Tibial nerve (tissue), 4 donors: ENCODE measurements at regions not wholly inside any gene's neighbourhood (a gene's known extent, or its start where the extent isn't known, plus 50 kb on each side); places are given as distances from the start of the nearest gene placed in this dataset.
A peak's percentile ranks its signal among the peaks of the same experiment; 100 is the strongest.

ENCODE experiments used
- DNase-seq, 2 donors: peaks; one replicate each; pipeline ENCODE4 v3.0.0-alpha.2; 2019; ENCODE audit warnings: low spot score in 2 of 2
- H3K27ac ChIP-seq, 4 donors: fragments of 200-600 bp; sonication (generic) in 3 of 4; one replicate each; pipeline ENCODE4 v1.5.1; 2017 to 2019; ENCODE audit warnings: mild to moderate bottlenecking in 1 of 4
- H3K27me3 ChIP-seq, 2 donors: fragments of 200-600 bp; sonication (generic) in 1 of 2; one replicate each; pipeline versions ENCODE4 v1.5.1 to v1.6.0; 2017 to 2019
- H3K36me3 ChIP-seq, 3 donors: fragments of 200-600 bp; sonication (generic); one replicate each; pipeline ENCODE4 v1.5.1; 2018 to 2019
- H3K4me1 ChIP-seq, 4 donors: fragments of 200-600 bp; sonication (generic) in 3 of 4; one replicate each; pipeline ENCODE4 v1.5.1; 2017 to 2019
- H3K4me3 ChIP-seq, 4 donors: fragments of 200-600 bp; sonication (generic) in 3 of 4; one replicate each; pipeline ENCODE4 v1.5.1; 2017 to 2019; ENCODE audit warnings: mild to moderate bottlenecking in 1 of 4, moderate library complexity in 1 of 4
- H3K9me3 ChIP-seq, 4 donors: fragments of 200-600 bp; sonication (generic) in 3 of 4; one replicate each; pipeline ENCODE4 v1.5.1; 2017 to 2019
- EP300 ChIP-seq, 2 donors: sonication (generic); formaldehyde crosslinking; IDR thresholded peaks; one replicate each; pipeline ENCODE4 v1.6.1; 2017; ENCODE audit warnings: antibody characterized with exemption in 2 of 2, mild to moderate bottlenecking in 1 of 2
- POLR2A ChIP-seq, 2 donors: fragments of 450-650 bp; IDR thresholded peaks; one replicate each; pipeline ENCODE4 v1.6.1; 2017; ENCODE audit warnings: antibody characterized with exemption in 2 of 2, mild to moderate bottlenecking in 2 of 2, moderate library complexity in 2 of 2
- WGBS, 2 donors: methylation state at CpG; one replicate each; pipeline ENCODE4 v1.1.5; 2018; 5-methylcytosine and 5-hydroxymethylcytosine counted together
- TF ChIP-seq, protein P1 (sequence below), 5 experiments: fragments of 200-600 bp in 3 of 5; fragments of 450-650 bp in 2 of 5; sonication (generic) in 3 of 5; IDR thresholded peaks; one replicate each; pipeline ENCODE4 v1.5.1; 2016 to 2019; ENCODE audit warnings: antibody characterized with exemption in 5 of 5, mild to moderate bottlenecking in 3 of 5, moderate library complexity in 2 of 5

DNA sequence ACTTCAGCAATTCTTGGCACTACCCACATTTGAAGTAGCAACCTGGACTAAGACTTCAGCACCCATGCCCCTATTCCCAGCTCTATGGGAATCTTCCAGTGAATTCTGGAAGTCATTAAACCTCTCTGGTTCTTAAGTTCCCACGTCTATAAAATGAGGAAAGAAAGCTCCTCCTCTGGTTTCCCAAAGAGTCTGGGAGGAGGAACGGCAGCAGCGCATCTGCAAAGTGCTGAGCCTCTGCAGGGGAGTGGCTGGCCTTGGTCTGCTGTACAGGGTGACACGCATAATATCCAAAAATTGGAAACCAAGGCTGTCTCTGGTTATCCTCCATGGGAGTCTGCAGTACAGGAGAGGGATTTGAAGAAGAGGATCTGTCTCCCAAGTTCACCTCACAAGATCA lies 73.6 kb upstream of the TP53I11 start:
- no peaks in the 10 kb centered on the region for H3K27me3 ChIP-seq
- TF ChIP-seq EP300 (IDR thresholded peaks at IDR 0.05) (no peak), POLR2A (IDR thresholded peaks at IDR 0.05) (no peak)
- TF ChIP-seq, protein P1, sequence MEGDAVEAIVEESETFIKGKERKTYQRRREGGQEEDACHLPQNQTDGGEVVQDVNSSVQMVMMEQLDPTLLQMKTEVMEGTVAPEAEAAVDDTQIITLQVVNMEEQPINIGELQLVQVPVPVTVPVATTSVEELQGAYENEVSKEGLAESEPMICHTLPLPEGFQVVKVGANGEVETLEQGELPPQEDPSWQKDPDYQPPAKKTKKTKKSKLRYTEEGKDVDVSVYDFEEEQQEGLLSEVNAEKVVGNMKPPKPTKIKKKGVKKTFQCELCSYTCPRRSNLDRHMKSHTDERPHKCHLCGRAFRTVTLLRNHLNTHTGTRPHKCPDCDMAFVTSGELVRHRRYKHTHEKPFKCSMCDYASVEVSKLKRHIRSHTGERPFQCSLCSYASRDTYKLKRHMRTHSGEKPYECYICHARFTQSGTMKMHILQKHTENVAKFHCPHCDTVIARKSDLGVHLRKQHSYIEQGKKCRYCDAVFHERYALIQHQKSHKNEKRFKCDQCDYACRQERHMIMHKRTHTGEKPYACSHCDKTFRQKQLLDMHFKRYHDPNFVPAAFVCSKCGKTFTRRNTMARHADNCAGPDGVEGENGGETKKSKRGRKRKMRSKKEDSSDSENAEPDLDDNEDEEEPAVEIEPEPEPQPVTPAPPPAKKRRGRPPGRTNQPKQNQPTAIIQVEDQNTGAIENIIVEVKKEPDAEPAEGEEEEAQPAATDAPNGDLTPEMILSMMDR (IDR thresholded peaks at IDR 0.05), result no peak
- H3K9me3 ChIP-seq, result no peaks in the 10 kb centered on the region
- no peak overlapping the region for H3K27ac ChIP-seq
- peaks cover 0 to 36% (median 10%) of the 10 kb centered on the region in 4 donors for H3K4me1 ChIP-seq
- WGBS, 2 donors, result 35 to 39% methylated on average over 4 of the region's 4 CpGs
- DNase-seq, result no peak
- H3K36me3 ChIP-seq, result no peaks in the 10 kb centered on the region
- H3K4me3 ChIP-seq, result no peak overlapping the region

DNA sequence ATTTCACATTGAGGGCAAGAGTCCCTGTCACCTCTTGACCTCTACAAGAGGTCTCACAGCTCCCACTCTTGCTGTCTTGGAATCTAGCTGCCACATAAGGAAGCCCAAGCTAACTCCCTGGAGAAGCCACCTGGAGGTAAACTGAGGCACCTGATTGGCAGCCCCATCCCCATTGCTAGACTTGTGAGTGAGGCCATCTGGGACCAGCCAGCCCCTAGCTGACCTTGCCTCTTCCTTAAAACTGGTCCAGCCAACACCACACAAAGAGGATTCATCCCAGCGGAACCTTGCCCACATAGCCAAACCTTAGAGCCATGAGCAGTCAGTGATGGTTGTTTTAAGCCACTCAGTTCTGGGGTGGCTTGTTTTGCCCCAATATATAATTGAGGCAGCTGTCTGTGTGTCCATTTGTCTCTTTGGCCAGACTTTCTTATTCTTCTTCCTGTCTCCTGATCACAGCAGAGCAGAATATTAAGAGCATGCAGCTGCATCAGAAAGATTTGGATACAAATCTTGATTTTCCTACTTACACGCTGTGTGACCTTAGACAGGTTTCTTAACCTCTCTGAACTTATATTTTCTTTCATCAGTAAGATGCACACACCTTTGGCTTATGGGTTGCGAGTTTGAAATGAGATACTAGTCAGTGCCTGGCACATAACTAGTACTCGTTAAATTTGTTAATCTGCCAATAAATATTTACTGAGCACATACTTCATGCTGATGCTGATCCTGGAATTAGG lies 74.3 kb upstream of the TP53I11 start:
- H3K27me3 ChIP-seq, result no peaks in the 10 kb centered on the region
- H3K36me3 ChIP-seq, result no peaks in the 10 kb centered on the region
- no peak for DNase-seq
- H3K9me3 ChIP-seq, result no peaks in the 10 kb centered on the region
- WGBS, 2 donors, result 89 to 95% methylated on average over 4 of the region's 4 CpGs
- no peak overlapping the region for H3K27ac ChIP-seq
- no peak overlapping the region for H3K4me3 ChIP-seq
- H3K4me1 ChIP-seq, result peaks cover 0 to 36% (median 10%) of the 10 kb centered on the region in 4 donors
- TF ChIP-seq EP300 (IDR thresholded peaks at IDR 0.05) (no peak), POLR2A (IDR thresholded peaks at IDR 0.05) (no peak)
- TF ChIP-seq, protein P1 (IDR thresholded peaks at IDR 0.05), result no peak

DNA sequence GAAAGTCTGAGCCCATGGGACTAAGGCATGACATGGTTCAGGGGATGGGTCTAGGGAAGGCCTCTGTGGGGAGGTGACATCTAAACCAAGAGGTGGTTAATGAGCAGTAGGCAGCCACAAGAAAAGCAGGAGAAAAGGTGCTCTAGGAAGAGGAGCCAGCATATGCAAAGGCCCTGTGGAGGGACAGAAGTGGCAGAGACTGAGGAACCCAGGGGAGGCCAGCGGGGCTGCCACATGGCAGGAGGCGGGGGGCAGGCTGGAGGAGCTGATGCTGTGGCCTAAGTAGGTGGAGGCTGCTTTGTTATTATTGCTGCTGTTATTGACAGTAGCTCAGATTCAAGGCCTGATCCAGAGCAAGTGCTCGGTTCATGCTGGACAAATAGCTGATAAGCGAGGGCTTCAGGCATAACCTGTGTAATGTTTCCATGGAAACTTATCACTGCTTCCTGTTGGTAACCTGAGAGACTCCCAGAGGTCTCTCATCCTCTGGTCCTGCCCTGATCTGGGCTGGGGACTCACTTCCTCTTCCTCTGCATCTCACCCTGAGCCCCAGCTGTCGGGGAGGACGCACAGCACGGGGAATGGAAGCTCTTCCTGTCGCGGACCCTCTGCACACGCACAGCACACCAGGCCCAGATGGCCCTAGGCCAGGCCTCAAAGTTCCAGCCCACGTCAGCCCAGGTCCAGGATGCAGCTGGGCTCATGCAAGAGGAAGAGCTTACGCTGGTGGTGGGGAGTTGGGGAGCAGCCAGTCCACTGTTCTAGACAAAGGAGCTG lies 75.2 kb upstream of the TP53I11 start:
- H3K27ac ChIP-seq, result peak overlapping the region in 1 of 4 donors; percentile 19
- peaks cover 0 to 29% (median 10%) of the 10 kb centered on the region in 4 donors for H3K4me1 ChIP-seq
- H3K27me3 ChIP-seq, result no peaks in the 10 kb centered on the region
- WGBS, 2 donors, result 60 to 77% methylated on average over 10 to 11 of the region's 12 CpGs
- H3K9me3 ChIP-seq, result no peaks in the 10 kb centered on the region
- no peak overlapping the region for H3K4me3 ChIP-seq
- peak in 1 of 2 donors; percentile 31 for DNase-seq
- TF ChIP-seq EP300 (IDR thresholded peaks at IDR 0.05) (peak in 1 of 2 donors; percentile 64), POLR2A (IDR thresholded peaks at IDR 0.05) (no peak)
- H3K36me3 ChIP-seq, result no peaks in the 10 kb centered on the region

DNA sequence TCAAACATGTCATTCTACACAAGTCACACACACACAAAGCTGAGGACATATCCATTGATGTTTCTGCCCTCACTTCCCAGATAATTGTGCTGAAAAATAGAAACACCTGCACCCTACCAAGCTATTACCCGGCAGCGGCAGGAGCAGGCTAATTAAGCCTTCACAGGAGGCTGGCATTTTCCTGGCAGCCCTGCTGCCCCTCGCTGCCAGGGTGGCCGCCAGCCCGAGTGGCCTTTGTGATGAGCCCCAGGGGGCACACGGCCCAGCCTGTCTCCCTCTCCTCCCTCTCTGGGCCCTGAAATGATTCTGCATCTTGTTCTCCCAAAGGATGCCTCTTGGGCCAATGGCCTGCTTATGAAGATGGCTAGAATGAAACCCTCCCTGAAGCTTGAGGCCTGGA lies 76.2 kb upstream of the TP53I11 start:
- Histone ChIP-seq H3K36me3 (no peaks in the 10 kb centered on the region), H3K27me3 (no peaks in the 10 kb centered on the region), H3K9me3 (no peaks in the 10 kb centered on the region), H3K4me3 (no peak overlapping the region), H3K27ac (peak overlapping the region in 1 of 4 donors; percentile 19), H3K4me1 (peaks cover 0 to 20% (median 8%) of the 10 kb centered on the region in 4 donors)
- 61 to 75% methylated on average over 6 of the region's 6 CpGs for WGBS, 2 donors
- TF ChIP-seq, protein P1 (IDR thresholded peaks at IDR 0.05), result no peak
- no peak for DNase-seq

DNA sequence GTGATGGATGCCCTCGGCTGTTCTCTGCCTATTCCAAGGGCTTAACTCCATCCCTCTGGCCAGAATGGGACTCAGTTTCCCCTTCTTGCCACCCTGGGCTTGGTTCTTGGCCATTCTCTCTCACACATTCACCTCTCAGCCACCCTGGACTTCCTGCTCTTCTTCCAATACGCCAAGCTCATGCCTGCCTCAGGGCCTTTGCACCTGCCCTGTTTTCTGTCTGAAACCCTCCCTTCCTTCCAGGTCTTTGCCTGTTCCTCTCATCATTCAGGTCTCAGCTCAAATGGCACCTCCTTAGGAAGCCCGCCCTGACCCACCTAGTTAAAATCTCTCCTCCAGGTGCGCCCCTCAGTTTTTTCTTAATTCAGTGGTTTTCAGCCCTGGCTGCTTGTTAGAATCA lies 76.6 kb upstream of the TP53I11 start:
- H3K36me3 ChIP-seq, result no peaks in the 10 kb centered on the region
- no peaks in the 10 kb centered on the region for H3K9me3 ChIP-seq
- no peak overlapping the region for H3K27ac ChIP-seq
- H3K27me3 ChIP-seq, result no peaks in the 10 kb centered on the region
- H3K4me3 ChIP-seq, result no peak overlapping the region
- TF ChIP-seq POLR2A (IDR thresholded peaks at IDR 0.05) (no peak), EP300 (IDR thresholded peaks at IDR 0.05) (no peak)
- TF ChIP-seq, protein P1 (IDR thresholded peaks at IDR 0.05), result no peak
- 92 to 96% methylated on average over 4 of the region's 4 CpGs for WGBS, 2 donors
- DNase-seq, result no peak
- peaks cover 0 to 15% (median 5%) of the 10 kb centered on the region in 4 donors for H3K4me1 ChIP-seq
